NCI-H2107 treated with DMSO at 0.1 percent for 48 hours (cell line): ENCODE measurements at regions not wholly inside any gene's neighbourhood (a gene's known extent, or its start where the extent isn't known, plus 50 kb on each side); places are given as distances from the start of the nearest gene placed in this dataset.
"Not testable (repeated sequence)": the region's sequence is repeated elsewhere in the genome, so short reads cannot be mapped to it uniquely, and the experiment has no call there.

ENCODE experiments used
- DNase-seq: peaks from one replicate; lab custom pipeline; 2025; ENCODE audit not compliant: unreplicated experiment; lab: John Stamatoyannopoulos, UW

- no peak for DNase-seq
Observed at GRCh38 chr12:88860851-88861250, 280.6 kb upstream of the KITLG start.

GRCh38 chr12:88856201-88856600 lies 275.9 kb upstream of the KITLG start:
- DNase-seq = no peak

DNA sequence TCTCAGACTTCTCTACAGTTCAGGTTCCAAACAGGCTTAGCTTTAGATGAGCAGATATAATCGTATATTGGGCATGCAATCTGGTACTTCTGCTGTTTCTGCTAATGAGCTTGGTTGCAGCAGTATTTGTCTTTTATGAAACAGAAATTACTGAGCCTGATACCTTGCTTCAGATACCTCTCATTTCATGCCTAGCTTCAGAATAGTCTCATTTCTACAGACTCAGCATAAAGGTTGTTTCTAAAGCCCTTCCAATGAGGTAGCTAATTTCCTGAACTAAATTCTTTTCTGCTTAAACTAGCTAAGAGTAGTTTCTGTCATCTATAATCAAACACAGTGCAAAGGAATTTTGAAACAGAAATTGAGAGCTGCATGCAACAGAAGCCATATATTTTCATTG lies 275.0 kb upstream of the KITLG start:
- no peak for DNase-seq

- no peak for DNase-seq
Observed at GRCh38 chr12:88854260-88854659, 274.0 kb upstream of the KITLG start.

- DNase-seq = not testable (repeated sequence)
Observed at GRCh38 chr12:88847246-88847645, 267.0 kb upstream of the KITLG start.

DNA sequence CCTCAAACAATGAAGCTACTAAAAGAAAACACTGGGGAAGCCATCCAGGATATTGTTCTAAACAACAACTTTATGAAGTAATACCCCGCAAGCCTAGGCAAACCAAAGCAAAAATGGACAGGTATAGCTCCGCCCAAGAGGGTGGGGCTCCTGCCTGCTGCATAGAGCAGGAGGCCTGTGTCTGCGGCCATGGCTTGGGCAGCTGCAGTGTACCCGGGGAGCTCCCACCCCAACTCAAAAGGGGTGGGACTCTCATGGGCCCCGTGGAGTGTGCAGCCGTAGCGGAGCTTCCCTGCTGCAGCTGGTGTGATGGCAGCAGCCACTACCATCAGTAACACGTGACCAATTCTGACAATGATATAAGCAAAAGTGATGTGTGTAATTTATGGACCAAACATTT lies 264.2 kb upstream of the KITLG start:
- DNase-seq = no peak

DNA sequence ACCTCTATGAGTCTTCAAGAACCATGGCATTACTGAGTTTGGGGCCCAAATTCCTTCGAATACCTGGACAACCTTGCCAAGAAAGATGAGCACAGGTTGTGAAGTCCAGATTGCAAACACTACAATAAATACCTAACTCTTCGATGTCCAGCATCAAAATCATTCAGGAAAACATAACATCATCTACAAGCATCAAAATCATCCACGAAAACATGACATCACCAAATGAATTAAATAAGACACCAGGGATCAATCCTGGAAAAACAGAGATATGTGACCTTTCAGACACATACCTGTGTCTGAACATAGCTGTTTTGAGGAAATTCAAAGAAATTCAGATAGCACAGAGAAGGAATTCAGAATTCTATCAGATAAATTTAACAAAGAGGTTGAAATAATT lies 262.0 kb upstream of the KITLG start:
- DNase-seq = no peak

DNA sequence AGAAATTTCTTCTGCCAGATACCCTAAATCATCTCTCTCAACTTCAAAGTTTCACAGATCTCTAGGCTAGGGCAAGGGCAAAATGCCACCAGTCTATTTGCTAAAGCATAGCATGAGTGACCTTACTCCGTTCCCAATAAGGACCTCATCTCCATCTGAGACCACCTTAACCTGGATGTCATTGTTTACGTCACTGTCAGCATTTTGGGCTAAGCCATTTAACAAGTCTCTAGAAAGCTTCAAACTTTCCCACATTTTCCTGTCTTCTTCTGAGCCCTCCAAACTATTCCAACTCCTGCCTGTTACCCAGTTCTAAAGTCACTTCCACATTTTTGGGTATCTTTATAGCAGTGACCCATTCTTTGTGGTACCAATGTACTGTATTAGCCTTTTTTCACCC lies 259.2 kb upstream of the KITLG start:
- DNase-seq = no peak

GRCh38 chr12:88836156-88836555 lies 255.9 kb upstream of the KITLG start:
- DNase-seq = no peak

- DNase-seq = no peak
Observed at GRCh38 chr12:88834226-88834625, 254.0 kb upstream of the KITLG start.

DNA sequence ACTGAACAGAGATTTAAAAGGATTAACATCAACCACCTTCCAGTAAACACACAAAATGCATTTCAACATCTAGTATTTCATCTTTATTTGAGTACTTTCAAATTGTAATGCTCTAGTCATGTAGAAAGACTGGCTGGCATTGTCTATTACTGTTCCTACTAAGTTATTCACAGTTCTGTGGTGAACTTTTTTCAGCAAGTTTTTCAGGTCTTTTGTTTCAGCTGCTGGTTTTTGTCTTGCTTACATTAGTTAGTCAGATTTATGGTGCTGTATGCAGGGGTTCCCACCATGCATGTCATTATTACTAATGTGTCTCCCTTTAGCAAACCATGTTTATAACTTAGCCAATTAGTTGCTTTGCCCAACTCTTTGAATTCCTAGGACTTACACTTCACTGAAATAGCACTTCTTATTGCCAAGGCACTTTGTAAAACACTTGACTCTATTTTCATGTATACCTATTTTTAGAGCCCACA lies 253.4 kb upstream of the KITLG start:
- DNase-seq = no peak

DNA sequence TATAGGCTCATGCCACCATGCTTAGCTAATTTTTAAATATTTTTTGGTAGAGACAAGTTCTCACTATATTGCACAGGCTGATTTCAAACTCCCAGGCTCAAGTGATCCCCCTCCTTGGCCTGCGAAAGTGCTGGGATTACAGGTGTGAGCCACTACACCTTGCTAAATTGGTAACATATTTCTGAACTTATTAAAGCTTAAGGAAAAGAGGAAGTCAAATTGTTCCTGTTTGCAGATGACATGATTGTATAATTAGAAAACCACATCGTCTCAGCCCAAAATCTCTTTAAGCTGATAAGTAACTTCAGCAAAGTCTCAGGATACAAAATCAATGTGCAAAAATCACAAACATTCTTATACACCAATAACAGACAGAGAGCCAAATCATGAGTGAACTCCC lies 248.3 kb upstream of the KITLG start:
- DNase-seq = not testable (repeated sequence)

DNA sequence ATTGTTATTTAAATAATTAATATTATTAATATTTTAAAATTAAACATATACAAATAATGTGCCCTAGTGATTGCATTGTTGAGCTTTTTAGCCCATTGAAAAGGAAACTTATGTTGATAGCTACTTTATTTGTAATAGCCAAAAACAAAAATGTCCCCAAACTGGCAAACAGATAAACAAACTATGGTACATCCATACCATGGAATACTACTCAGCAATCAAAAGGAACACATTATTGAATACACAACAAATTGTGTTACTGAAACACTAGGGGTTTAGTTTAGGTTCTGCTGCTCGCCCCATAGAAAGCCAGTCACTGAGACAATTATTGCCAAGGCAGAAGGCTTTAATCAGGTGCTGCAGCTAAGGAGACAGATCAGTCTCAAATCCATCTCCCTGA lies 239.7 kb upstream of the KITLG start:
- DNase-seq = no peak

GRCh38 chr12:88816201-88816600 lies 235.9 kb upstream of the KITLG start:
- no peak for DNase-seq

DNA sequence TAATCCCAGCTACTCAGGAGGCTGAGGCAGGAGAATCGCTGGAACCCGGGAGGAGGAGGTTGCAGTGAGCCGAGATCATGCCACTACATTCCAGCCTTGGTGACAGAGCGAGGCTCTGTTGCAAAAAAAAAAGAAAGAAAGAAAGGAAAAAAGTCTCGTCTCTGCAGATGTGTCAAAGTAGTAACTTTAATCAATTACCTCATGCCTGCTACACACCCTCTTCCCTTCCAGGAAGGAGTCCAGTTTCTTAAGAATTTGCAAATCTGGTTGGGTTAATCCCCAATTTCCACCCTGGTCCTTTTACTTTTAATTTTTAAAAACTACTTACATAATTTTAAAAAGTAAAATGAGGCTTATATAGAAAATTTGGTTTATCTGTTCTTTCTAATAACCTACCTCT lies 234.5 kb upstream of the KITLG start:
- no peak for DNase-seq

- DNase-seq = no peak
Observed at GRCh38 chr12:88812610-88813009, 232.3 kb upstream of the KITLG start.

DNA sequence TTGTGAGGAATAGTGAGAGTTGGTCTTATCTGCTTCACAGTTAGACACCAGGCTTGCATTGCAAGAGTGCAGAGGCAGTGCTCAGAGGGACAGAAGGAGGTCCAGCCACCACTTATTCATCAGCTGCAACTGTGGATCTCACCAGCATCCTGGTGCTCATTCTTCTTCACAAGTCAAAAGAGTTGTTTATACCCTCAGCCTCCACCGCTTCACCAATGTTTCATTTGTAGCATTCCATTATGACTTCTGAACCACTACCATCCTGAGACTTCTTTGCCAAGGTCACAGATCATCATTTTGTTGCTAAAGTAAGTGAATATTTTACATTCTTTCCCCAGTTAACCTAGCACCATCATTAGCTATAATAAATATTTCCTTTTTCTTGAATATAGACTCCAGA lies 230.5 kb upstream of the KITLG start:
- no peak for DNase-seq

DNA sequence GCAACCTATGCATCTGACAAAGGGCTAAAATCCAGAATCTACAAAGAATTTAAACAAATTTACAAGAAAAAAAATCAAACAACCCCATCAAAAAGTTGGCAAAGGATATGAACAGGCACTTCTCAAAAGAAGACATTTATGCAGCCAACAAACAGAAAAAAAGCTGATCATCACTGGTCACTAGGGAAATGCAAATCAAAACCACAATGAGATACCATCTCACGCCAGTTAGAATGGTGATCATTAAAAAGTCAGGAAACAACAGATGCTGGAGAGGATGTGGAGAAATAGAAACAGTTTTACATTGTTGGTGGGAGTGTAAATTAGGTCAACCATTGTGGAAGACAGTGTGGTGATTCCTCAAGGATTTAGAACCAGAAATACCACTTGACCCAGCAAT lies 229.6 kb upstream of the KITLG start:
- not testable (repeated sequence) for DNase-seq

DNA sequence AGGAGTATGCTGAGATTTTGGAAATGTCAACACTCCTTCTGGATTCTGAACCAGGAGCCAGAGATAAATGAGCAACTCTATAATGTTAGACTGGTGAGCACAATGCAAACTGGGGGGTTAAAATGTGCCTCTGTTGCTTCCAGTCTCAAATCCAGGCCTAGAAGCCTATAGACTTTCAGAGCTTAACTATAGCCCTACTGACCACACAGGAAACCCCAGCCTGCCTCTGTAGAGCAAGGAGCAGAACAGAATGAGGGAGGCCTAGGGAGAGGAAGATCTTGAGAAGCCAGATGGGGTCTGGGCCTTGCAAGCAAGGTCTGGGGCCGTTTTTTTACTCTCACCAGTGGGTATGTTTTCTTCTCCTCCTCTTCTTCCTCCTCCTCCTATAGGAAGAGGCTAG lies 225.4 kb upstream of the KITLG start:
- no peak for DNase-seq

- DNase-seq = no peak
Observed at GRCh38 chr12:88805286-88805685, 225.0 kb upstream of the KITLG start.

DNA sequence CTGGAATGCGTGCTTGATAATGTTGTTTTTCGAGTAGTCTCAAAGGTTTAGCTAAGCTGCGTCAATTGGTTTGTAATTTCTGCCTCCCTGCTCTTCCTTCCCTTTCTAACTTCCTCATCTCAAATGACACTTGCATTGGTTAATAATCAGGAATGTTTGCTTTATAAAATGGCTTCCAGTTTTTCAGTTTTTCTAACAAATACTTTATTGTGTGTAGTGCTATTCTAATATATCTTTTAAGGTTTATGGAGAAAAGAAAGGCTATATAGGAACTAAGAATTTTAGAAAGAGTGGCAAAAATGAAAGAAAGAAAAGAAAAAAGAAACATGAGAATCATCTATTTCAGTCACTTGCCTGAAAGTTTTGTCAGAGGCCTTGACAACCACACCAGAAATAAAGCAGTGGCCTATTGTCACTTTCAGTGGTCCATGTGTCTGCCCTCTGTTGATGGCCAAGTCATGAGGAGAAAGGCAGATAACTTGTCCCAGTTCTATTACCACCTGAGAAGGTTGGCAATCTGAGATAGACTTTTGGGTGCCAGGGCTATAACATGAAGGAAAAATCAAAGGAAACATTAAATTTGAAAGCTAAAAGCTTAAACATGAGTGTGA lies 221.9 kb upstream of the KITLG start:
- no peak for DNase-seq

- no peak for DNase-seq
Observed at GRCh38 chr12:88801227-88802095, 221.2 kb upstream of the KITLG start.

DNA sequence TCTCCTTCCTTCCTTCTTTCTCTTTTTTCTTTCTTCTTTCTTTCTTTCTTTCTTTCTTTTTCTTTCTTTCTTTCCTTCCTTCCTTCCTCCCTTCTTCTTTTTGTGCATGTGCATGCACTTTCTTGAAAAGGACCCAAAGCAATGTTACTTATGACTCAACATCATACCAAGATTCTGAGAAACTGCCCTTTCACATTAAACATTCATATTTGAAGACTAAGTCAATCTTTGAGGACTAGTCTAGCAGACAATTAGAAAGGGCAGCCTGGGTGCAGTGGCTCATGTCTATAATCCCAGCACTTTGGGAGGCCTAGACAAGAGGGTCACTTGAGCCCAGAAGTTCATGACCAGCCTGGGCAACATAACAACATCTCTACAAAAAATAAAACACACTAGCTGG lies 212.8 kb upstream of the KITLG start:
- no peak for DNase-seq
